ENCODE measurements at regions not wholly inside any gene's neighbourhood (a gene's known extent, or its start where the extent isn't known, plus 50 kb on each side); places are given as distances from the start of the nearest gene placed in this dataset.

GRCh38 chr12:115846516-115846915 is 431.0 kb downstream of the MED13L start:
- no peak for TF ChIP-seq POLR2A (IDR thresholded peaks at IDR 0.05; ENCODE audit: low read length)
- no peak for TF ChIP-seq GATA1 (IDR thresholded peaks at IDR 0.05; ENCODE audit: low read depth, low read length)

All from erythroblast (primary cell).